ENCODE measurements at regions not wholly inside any gene's neighbourhood (a gene's known extent, or its start where the extent isn't known, plus 50 kb on each side); places are given as distances from the start of the nearest gene placed in this dataset.

GRCh38 chr15:77695961-77696582 lies 63.4 kb upstream of the LINGO1 start:
- no peak for DNase-seq
- no peak for ATAC-seq (ENCODE audit: poor library complexity)
- intact Hi-C loops (cut with DNase I): no loop called here

DNA sequence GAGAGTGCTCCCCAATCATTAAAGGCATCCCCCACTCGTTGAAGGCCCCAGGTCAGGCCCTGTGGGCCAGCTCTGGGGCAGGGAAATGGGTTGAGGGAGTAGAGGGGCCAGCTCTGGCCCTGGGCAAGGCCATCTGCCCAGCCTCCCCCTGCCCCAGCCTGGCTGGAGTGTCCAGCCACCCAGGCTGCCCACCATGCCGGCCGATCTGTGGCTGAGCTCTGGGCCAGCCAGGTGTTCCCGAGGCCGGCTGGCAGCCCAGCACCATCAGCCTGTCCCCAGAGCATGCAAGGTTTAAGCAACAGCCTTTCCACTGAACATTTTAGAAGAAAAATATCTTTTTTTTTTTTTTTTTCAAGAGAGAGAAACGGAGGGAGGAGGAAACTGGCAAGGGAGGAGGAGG lies 62.8 kb upstream of the LINGO1 start:
- ATAC-seq (ENCODE audit: poor library complexity): no peak
- intact Hi-C loops (cut with DNase I): no loop called here
- no peak for DNase-seq

DNA sequence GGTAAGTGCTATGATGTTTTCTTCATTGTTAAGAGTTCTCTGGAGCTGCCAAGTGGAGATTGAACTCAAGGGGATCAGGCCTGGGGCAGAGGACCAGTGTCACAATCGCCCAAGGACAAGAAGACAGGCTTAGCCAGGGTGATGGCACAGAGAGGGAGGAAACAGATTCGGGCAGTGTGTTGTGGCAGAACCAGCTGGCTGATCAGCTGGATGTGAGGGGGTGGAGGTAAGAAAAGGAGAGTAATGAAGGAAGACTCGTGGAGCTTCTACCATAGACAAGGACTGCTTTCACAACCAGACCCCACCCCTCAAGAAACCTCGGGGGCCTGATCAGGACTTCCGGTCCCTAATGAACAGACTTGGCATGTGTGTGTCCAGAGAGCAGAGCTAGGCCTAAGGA lies 60.9 kb upstream of the LINGO1 start:
- DNase-seq (no peak), ATAC-seq (ENCODE audit: poor library complexity) (no peak)
- intact Hi-C loops (cut with DNase I): no loop called here

GRCh38 chr15:77692614-77693013 lies 59.9 kb upstream of the LINGO1 start:
- DNase-seq (no peak), ATAC-seq (ENCODE audit: poor library complexity) (no peak)
- intact Hi-C loops (cut with DNase I): no loop called here

DNA sequence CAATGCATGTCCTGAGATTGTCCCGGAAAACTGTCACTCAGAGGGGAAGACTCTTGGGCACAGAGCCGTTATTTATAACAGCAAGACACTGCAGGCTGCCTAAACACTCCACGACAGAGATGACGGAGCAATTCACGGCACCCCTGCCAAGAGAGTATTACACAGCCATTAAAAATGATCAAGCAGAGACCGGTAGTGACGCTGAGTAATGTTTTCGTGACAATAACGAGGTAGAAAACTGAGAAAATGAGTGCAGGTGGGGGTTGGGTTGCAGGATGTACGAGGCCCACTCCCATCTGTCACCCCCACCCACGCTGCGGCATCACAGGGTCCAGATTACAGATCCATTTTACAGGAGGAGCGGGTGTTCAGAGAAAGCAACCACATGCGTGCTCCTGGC lies 58.9 kb upstream of the LINGO1 start:
- DNase-seq (no peak), ATAC-seq (ENCODE audit: poor library complexity) (no peak)
- intact Hi-C loops (cut with DNase I): no loop called here

DNA sequence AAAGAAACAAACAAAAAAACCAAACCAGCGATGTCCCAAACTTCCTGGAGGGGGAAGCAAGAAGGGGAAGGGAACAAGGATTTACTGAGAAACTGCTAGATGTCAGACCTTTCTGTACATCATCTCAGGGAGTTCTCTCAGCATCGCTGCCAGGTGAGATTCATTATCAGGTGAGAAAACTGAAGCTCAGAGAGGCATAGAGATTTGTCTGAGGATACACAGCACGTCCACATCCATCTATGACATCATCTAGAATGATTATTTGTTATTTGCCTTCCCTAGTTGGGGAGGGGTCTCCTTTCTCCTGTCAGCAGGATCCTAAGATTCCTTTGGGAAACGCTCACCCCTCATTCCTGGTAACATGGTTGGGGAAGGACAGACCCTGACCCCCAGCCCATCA lies 57.1 kb upstream of the LINGO1 start:
- DNase-seq (no peak), ATAC-seq (ENCODE audit: poor library complexity) (no peak)
- intact Hi-C loops (cut with DNase I): no loop called here

- intact Hi-C loops (cut with DNase I): no loop called here
- DNase-seq (no peak), ATAC-seq (ENCODE audit: poor library complexity) (no peak)
Measured at GRCh38 chr15:77688693-77689092, 56.0 kb upstream of the LINGO1 start.

- intact Hi-C loops (cut with DNase I): no loop called here
- ATAC-seq (ENCODE audit: poor library complexity): no peak
Measured at GRCh38 chr15:77688266-77688665, 55.6 kb upstream of the LINGO1 start.

DNA sequence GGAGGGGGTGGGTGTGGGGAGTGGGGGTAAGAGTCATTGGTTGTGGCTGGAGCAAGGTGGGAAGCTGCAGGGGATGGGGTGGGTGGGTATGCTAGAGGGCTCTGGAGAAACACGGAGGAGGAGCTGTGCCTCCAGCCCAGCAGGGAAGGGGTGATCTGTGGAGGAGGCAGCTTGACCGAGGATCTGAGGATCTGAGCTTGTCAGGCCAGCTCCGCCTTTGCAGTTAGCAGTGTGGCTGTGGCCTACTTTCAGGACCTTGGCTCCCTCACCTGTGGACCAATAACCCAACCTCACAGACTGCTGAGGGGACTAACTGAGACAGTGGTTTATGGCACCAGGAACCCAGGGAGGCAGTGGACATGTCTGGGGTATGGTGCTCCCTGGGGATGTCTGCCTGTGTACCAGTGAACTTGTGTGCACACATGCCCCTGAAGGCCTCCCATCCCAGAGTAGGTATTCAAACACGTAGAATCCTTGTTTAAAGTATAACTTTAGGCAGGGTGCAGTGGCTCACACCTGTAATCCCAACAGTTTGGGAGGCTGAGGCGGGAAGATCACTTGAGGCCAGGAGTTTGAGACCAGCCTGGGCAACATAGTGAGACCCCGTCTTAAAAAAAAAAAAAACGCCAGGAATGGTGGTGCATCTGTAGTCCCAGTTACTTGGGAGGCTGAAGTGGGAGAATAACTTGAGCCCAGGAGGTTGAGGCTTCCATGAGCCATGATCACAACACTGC lies 52.5 kb upstream of the LINGO1 start:
- no peak for DNase-seq
- no peak for ATAC-seq (ENCODE audit: poor library complexity)
- intact Hi-C loops (cut with DNase I): no loop called here

More at GRCh38 chr15:77688266-77688665, 55.6 kb upstream of the LINGO1 start:
- no peak for DNase-seq

GRCh38 chr15:77684341-77685081 lies 51.8 kb upstream of the LINGO1 start:
- intact Hi-C loops (cut with DNase I): no loop called here
- DNase-seq (no peak), ATAC-seq (ENCODE audit: poor library complexity) (no peak)

DNA sequence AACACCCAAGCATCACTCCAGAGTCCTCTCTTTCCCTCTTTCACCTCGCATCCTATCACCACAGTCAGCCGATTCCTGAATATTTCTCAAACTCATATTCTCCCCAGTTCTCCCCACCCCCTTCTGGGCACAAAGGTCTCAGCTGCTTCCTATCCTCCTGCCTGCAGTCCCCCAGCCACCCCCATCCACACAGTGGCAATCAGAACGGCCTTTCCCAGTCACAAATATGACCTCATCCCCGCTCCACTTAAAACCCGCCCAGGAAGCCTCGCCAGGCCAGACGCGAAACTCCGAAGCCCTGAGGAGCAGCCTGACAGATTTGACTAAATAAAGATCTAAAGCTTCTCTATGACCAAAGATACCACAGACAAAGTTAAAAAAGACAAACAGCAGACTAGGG lies 49.9 kb upstream of the LINGO1 start:
- DNase-seq: no peak
- ATAC-seq (ENCODE audit: poor library complexity): no peak
- intact Hi-C loops (cut with DNase I): no loop called here
